Activated CD4-positive, alpha-beta T cell treated with anti-CD3 and anti-CD28 coated beads, Interleukin-2, Interleukin-6, amounts not matched to agents 100 ng/mL and 50 ng/mL, durations not matched to agents 16 hours and 8 hours (primary cell): ENCODE measurements at regions not wholly inside any gene's neighbourhood (a gene's known extent, or its start where the extent isn't known, plus 50 kb on each side); places are given as distances from the start of the nearest gene placed in this dataset.
"Not testable (repeated sequence)": the region's sequence is repeated elsewhere in the genome, so short reads cannot be mapped to it uniquely, and the experiment has no call there.

Experiments used
- DNase-seq: peaks from one replicate; pipeline ENCODE4 v3.0.0-alpha.2; 2020

DNA sequence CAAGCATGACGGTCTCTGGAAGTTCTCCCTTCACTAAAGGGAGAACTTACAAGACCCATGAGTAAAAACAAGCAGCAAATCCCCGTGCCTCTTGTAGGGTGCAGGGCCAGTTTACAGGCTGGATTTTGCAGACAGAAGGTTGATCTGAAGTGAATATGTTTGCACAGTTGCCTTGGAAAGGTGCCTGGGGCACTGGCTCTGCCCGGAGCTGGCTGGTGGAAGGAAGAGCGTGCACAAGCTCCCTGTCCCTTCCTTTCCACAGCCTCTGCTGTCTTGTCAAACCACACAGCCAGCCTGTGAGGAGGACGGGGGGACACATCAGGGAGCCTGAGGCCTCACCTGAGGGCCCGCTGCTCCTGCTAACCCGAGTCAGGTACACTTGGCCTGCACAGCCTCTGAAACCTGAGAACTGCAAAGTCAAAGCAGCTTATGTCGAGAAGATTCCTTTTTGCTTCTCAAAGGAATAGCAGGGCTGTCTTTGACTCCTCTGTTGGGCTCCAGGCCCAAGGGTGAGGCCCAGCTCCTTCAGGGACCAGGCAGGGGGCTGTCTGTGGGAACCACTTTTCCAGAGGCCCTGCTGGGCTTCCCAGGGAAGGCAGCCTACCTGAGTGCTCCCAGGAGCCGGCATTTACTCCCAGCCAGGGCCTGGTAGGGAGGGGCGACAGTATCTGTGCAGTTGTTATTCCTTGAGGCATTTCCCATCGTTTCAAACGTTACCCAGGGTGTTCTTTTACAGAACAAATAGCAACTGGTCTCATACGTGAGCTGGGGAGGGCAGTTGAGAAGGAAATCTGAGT lies 251.5 kb downstream of the SIPA1L2 start:
- DNase-seq = no peak

DNA sequence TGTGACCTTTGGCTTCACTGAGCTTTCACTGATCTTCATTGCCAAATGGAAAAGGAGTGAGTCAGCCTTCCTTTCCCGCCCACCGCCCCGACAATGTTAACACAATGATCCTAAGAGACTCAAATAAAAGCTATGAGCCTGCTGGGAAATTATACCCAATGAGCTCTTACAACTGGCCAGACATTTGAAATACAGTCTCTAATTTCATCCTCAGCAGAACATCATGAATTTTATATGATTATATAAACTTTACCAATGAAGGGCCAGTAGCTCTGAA lies 252.5 kb downstream of the SIPA1L2 start:
- no peak for DNase-seq

DNA sequence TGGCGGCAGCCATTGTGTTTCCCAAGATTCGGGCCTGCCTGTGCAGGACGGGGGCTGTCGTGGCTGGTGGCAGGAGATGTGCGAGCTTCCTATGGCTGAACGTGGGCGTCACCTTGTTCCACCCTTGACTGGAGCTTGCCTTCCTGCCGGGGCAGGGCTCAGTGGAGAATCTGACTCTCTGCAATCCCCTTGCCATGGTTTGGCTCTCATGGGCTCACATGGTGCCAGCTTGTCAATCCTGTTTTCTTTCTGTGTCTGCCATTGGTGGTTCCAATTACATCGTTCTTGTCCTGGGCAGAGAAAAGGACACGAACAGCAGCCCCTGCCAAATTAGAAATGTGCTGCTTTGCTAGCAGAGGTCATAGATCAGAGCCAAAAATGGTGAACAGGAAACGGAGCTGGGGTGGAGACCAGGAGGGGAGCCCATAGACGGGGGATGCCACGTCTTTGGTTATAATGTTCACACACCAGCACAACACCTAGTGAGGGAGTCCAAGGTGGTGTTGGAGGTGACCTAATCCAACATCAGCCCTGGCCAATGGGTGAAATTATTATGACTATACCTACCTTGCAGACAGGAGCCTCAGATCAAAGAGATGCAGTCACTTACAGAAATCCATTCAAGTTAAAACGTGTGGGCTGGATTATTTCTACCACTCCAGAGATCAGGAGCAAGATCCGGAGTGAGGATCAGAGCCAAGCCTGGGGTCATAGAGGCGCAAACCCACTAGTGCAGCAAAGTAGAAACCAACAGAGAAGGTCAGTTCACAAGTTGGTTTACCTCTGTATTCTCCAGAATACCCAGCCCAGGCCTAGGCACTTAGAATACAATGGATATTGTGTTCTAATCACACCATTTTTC lies 253.1 kb downstream of the SIPA1L2 start:
- no peak for DNase-seq

DNA sequence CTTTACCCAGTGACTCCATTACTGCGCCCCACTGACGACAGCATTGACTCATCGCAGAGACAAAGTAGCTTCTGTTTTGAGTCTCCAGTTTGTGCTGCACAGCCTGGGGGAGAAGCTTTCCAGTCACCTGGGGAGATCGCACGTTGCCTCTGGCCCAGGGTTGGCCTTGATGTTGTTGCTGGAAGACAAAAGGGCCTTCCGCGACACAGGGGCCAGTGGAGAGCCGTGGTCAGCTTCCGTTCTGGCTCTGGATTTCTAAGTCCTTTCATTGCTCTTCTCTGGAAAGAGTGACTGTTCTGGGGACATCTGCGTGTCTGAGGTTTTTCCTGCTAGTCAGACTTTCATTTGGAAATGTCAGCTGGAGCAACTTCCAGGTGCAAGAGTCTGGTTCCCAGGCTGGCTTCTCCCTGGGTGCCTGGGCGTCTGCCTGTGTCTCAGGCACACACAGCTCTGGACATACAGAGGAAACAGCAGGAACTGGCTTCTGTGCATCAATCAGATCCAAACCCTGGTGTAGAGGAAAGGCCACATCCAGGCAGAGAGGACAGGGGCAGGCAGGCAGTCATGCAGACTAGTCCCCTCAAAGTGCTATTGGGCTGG lies 257.0 kb downstream of the SIPA1L2 start:
- DNase-seq = no peak

DNA sequence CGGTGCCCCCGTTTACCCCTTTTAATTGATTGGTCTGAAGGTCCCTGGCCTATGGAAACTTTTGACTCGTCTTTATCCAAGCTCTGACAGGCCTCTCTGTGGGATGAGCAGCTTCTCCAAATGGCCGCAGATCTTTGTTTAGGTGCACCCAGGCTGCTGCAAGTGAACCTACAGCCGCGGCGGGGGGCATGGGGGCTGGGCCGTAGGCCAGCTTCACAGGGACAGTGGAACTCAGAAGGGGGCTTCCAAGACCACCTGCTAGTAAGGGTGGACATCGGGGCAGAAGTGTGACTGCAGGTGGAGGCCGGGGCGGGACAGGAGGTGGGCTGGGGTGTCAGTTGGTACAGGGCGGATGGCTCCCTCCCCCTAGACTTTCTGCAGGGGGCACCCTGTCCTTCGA lies 257.5 kb downstream of the SIPA1L2 start:
- no peak for DNase-seq

DNA sequence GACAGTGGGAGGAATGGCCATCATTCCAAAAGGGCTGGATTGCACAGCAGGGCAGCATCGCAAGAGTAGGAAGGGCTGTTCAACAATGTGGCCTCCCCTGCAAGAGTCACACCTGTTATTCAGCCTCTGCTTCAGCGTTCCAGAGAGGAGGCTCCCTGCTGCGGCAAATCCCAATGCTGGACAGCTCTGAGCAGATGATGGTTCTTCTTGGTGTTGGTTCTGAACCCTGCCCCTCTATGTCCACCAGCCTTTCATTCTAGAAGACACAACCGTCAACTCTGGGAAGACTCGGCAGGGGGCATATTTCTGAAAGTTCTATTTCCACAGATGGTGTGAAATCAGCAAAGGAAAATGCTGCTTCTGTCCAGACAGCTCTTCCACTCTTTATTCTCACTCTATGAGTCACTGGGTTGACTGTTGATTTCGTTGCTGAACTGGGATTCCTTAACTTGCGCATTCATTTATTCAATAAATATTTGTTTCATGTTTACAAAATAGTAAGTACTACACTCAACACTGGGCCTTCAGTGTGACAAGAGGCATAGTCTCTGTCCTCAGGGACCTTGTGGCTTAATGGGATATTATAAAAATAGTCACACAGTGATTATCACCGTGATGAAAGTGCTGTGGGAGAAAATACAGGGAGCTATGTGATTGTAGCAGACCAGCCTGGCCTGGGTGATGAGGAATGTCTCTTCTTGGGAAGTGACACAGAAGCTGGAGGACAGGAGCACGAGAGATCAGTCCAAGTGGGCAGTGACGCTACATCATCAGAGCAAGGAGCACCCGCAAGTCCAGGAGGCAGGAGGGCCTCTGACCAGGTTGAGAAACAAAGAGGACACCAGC lies 260.3 kb downstream of the SIPA1L2 start:
- DNase-seq = no peak

DNA sequence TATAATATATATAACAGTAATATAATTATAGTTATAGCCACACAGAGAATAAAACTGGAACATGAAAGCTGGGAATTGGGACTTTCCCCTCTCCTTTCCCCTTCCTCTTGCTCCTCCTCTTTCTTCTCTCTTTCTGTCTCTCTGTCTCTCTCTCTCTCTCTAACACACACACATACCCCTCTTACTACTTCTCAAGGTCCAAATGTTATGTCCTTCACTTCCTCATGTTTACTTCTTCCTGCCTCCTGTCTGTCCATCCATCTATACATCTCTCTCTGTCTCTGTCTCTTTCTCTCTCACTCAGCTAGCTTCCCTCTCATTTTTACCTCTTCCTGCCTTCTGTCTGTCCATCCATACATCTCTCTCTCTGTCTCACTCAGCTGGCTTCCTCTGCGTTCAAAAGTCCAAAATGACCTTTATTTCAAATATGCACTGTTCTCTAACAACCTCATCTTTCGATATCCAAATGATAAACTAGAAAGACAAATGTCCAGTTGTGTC lies 261.1 kb downstream of the SIPA1L2 start:
- DNase-seq = no peak

DNA sequence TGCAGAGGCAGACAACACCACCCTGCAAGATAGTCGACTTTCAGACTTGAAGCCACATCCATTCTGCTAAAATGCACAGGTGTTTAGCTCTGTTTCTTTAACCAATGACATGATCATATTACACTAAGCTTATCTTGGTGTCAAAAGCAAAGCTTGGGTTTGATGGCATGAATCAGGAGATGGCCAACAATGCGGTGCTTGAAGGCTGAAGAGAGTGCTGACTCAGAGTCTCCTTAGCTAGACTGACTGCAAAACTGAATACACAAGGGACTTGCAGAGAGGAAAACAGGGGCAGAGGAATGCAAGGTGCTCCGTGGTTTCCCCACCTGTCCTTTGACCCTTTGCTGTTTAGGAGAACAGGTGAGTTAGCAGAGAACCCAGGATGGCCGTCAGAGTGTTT lies 262.6 kb downstream of the SIPA1L2 start:
- DNase-seq = no peak

DNA sequence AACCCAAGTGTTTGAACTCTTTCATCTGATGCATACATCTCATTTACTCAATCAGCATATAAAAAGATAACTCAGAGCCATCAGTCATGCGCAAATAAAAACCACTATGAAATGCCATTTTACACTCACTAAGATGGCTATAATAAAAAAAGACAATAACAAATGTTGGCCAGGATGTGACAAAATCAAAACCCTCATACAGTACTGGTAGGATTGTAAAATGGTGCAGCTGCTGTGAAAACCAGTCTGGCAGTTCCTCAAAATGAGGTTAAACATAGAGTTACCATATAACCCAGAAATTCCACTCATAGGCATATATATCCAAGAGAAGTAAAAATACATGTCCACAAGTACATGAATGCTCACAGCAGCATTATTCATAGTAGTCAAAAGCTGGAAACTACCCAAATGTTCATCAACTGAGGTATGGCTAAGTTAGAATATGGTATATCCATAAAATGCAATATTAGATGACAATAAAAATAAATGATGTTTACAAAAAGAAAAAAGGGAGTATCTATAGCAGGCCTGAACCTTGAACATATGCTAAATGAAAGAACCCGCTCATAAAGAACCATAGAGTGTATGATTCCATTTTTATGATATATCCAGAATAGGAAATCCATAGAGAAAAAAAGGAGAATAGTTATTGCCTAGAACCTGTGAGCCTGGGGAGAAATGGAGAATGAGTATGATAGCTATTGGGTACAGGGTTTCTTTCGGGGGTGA lies 265.1 kb downstream of the SIPA1L2 start:
- DNase-seq = no peak

DNA sequence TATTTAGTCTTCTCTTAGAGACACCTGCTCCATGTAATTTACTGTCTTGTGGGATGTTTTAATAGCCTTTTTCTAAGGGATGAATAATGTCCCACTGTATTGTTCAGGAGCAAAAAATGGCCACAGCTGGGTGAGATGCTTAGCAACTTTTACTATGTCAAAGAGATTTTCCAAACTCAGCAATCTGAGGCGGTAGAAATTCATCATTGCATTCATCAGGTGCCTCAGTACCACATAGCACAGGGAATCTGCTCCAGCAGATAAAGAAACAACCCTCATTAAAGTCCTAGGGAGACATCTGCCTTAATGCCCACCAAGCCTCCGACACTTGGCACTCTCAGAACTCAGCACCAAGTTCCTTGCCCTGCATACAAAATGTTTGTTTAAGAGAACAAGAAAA lies 266.9 kb downstream of the SIPA1L2 start:
- DNase-seq = no peak

DNA sequence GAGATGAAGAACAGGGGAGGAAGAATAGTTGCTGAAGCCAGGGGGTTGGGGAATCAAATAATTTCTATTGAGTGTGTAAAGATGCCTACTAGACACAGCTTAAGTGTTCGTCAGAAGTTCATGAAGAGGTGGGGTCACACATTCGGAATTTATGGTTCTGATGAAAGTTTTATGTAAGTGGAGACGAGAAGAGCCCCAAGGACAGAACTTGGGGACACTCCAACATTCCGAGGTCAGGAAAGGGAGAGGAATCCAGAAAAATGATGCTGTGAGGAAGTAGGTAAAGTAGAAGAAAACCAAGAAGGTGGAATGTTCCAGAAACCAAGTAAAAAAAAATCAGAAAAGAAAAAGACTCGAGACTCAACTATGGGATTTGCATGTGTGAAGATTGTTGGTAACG lies 272.5 kb downstream of the SIPA1L2 start:
- DNase-seq = no peak

DNA sequence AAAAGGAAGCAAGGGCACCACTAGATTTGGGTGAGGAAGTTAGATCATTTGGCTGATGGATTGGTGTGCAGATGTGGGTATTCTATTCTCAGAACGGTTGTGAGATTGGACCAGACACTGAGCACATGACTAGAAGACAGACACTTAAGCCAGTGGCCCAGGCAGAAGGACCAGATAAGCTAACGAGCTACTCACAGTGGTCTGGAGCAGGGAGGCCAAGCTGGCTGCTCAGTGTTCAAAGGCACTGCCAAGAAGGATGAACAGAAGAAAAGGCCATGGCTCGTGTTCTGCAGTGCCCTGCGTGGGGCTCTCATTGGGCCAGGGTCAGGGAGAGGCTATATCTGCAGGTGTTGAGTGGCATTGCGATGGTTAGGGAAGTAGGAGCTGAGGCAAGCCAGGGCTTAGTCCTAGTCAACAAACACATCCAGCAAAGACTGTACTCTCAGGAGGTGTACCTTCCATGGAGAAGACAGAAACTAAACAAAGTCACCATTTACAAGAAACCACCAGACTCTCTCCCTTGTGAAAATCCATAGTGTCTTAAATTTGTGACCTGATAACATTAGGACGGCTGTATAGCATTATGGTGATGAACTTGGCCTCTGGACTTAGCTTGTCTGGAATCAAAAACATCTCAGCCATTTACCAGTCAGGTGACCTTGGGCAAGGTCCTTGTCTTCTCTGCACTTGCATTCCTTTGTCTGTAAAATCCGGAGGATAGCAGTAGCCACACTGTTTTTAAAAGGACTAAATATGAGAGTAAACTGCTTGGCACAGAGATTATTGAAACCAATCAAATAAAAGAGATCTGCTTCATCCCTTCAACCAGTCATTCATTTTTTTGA lies 274.5 kb downstream of the SIPA1L2 start:
- DNase-seq = no peak

DNA sequence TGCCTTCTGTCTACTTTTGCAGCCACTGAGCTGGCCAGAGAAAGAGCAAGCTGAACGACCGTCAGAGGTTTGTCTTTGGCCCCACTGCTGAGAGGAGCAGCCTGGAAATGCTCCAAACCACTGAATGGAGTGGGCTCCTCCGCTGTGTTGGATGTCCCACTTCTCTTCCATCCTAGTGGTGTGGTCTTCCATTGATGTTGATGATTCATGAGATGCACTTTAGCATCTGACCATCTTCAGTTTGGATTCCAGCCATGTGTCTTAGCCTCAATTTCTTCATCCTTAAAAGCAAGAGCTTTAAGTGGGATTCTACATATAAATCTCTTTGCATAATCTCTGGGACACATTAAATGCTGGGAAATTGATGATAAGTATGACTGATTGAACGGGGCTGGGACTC lies 276.9 kb downstream of the SIPA1L2 start:
- no peak for DNase-seq

DNA sequence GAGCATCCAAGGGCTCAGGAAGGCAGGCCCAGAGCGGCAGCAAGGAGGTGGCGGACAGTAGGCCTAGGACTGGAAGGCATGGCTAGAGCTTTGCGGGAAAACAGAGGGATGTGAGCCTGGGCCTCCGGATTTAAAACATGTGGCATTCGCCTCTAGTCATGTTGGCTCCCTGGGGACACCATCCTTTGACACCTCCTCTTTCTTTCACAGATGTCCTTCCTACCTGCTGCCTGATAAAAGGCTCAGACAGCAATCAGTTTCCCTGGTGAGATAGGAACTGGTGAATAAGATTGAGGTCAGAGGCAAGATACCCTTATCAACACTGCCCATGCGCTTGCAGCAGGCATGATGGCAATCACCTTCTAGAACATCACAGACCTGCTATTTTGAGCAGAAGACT lies 277.6 kb downstream of the SIPA1L2 start:
- DNase-seq = no peak

DNA sequence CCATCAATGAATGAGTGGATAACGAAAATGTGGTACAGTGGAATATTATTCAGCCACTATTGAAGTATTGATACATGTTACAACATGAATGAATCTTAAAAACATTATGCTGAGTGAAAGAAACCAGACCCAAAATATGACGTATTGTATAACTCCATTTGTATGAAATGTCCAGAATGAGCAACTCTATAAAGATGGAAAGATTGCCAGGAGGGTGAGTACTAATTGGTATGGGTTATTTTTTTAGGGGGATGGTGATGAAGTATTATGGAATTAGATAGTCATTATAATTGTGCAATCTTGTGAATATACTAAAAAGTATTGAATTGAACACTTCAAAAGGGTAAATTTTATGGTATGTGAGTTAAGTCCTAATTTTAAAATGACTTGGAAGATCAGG lies 278.6 kb downstream of the SIPA1L2 start:
- DNase-seq = no peak

DNA sequence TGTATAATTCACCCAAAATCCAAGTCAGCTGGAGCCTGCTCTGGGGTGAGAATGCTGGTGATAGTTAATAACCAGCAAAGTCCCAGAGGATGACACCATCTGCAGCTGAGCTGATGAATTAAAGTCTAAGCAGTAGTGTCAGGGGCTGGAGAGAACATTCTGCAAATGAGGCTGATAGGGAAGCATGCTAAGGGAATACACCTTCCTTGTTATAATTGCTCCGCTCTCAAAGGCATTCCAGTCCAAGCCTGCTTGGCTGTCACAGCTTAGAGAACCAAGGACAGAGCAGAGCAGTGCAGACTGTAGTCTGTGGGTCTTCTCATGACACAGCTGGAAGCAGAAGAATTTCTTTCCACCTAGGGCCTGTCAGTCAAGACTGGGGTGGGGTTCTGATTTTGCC lies 283.1 kb downstream of the SIPA1L2 start:
- no peak for DNase-seq

DNA sequence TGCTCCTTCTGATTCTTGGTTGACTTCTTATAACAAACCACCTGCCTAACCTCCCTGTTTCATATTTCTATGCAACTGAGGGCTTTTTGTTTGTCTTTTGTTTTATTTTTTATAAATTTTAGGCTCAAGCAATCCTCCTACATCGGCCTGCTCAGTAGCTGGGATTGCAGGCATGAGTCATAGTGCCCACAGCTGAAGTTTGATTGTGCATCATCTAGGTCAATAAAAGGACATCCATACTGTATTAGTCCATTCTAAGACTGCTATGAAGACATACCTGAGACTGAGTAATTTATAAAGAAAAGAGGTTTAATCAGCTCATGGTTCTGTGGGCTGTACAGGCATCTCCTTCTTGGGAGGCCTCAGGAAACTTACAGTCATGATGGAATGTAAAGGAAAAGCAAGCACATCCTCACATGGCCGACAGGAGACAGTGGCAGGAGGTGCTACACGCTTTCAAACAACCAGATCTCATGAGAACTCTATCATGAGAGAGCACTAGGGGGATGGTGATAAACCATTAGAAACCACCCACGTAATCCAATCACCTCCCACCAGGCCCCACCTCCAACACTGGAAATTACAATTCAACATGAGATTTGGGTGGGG lies 285.0 kb downstream of the SIPA1L2 start:
- no peak for DNase-seq

DNA sequence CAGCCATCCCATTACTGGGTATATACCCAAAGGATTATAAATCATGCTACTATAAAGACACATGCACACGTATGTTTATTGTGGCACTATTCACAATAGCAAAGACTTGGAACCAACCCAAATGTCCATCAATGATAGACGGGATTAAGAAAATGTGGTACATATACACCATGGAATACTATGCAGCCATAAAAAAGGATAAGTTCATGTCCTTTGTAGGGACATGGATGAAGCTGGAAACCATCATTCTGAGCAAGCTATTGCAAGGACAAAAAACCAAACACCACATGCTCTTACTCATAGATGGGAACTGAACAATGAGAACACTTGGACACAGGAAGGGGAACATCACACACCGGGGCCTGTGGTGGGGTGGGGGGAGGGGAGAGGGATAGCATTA lies 285.7 kb downstream of the SIPA1L2 start:
- not testable (repeated sequence) for DNase-seq

DNA sequence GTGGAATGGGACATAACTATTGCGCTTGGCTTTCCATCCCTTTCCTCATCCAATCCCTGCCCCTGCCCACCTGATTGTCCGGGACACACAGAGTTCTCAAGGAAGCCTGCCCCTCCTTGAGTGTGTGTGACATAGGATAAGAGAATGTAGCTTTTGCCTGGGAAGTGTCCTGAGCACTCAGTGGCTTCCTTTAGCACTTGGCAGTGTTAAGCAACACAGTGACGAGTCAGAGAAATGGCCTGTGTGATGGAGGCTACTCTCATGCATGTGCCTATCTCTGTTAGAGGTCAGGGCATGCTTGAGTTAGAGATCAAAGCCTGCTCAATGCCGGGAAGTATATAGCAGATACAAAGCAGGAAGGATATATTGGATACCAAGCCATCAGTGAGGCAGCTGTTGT lies 289.5 kb downstream of the SIPA1L2 start:
- no peak for DNase-seq

DNA sequence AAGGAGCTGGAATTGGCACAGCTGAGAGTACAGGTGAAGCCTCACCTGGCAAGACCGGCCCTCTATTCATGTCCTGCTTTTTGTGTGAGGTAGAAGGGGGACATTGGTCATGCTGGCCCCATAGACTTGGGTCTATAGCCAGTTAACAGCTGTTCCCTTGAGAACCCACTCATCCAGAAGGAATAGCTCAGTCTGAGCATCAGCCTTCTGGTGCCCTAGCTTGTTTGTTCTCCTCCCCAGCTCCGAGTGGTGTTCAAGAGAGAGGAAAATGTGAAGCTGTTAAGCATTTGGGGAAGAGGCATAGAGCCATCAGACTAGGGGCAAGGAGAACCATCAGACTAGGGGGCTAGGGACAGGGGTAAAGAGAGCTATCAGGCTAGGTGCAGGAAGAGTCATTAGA lies 290.9 kb downstream of the SIPA1L2 start:
- DNase-seq = no peak

DNA sequence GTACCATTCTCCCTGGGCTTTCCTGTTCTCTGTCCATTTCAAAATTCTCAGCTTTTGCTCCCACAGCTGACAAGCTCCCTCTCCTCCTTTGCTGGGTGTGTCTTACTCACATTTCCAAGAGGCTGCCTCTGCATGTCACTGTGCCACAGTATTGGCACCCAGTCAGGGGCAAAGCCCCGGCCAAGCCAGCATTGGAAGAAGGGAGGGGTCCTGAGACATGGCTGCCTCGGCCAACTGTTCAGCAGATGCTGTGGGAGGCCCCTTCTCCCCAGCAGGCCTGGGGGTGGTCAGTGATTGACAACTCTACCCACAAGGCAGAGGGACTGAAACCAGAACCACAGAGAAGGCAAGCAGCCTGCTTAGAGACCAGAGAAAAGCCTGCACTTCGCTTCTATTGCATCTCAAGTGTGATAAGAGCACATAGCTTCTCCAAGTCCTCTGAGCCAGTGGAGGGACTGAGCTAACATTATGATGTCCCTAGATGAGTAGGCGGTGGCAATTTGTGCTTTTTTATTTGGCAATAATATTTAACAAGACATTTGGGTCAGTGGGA lies 294.1 kb downstream of the SIPA1L2 start:
- DNase-seq = no peak
